ENCODE measurements at regions not wholly inside any gene's neighbourhood (a gene's known extent, or its start where the extent isn't known, plus 50 kb on each side); places are given as distances from the start of the nearest gene placed in this dataset.

GRCh38 chr6:141965016-141965545, 167.6 kb upstream of the GJE1 start:
- TF ChIP-seq CTCF (IDR thresholded peaks at IDR 0.05) (no peak), POLR2AphosphoS5 (IDR thresholded peaks at IDR 0.05) (no peak)
